ENCODE measurements at regions not wholly inside any gene's neighbourhood (a gene's known extent, or its start where the extent isn't known, plus 50 kb on each side); places are given as distances from the start of the nearest gene placed in this dataset.

- Histone ChIP-seq H3K4me1 (ENCODE audit: insufficient read depth, low read length) (no peaks in the 10 kb centered on the region), H4K20me1 (ENCODE audit: insufficient read depth, low read length) (no peaks in the 10 kb centered on the region), H3K27ac (ENCODE audit: low read length) (no peak overlapping the region), H3K27me3 (ENCODE audit: insufficient read depth, low read length, poor library complexity) (no peaks in the 10 kb centered on the region), H3K4me2 (ENCODE audit: insufficient read depth, low read length) (no peak overlapping the region), H3K36me3 (ENCODE audit: insufficient read depth, low read length) (no peaks in the 10 kb centered on the region), H2AFZ (ENCODE audit: low read depth, low read length) (no peak overlapping the region), H3K4me3 (ENCODE audit: low read depth in 1 of 2, low read length in 2 of 2) (no peak overlapping the region), H3K9me3 (ENCODE audit: insufficient read depth, low read length, severe bottlenecking) (no peaks in the 10 kb centered on the region), H3K79me2 (ENCODE audit: insufficient read depth, low read length) (no peaks in the 10 kb centered on the region), H3K9ac (ENCODE audit: low read depth, low read length) (no peak overlapping the region)
- TF ChIP-seq CTCF (IDR thresholded peaks at IDR 0.05; ENCODE audit: borderline replicate concordance, extremely low read depth, low read length, poor library complexity, severe bottlenecking) (no peak), EZH2 (IDR thresholded peaks at IDR 0.05; ENCODE audit: borderline replicate concordance, low read depth, low read length, severe bottlenecking) (no peak)
- ATAC-seq (ENCODE audit: insufficient read depth, low read depth) = no peak
- DNase-seq = no peak
Measured at GRCh38 chr15:37361621-37362020, 261.3 kb upstream of the MEIS2 start.

GRCh38 chr15:37362414-37362813, 262.1 kb upstream of the MEIS2 start:
- no peak overlapping the region for H3K27ac ChIP-seq (ENCODE audit: low read length)
- H2AFZ ChIP-seq (ENCODE audit: low read depth, low read length) = no peak overlapping the region
- ATAC-seq (ENCODE audit: insufficient read depth, low read depth) = no peak
- no peak for DNase-seq
- H3K79me2 ChIP-seq (ENCODE audit: insufficient read depth, low read length) = no peaks in the 10 kb centered on the region
- no peaks in the 10 kb centered on the region for H3K36me3 ChIP-seq (ENCODE audit: insufficient read depth, low read length)
- TF ChIP-seq EZH2 (IDR thresholded peaks at IDR 0.05; ENCODE audit: borderline replicate concordance, low read depth, low read length, severe bottlenecking) = no peak
- no peak for TF ChIP-seq CTCF (IDR thresholded peaks at IDR 0.05; ENCODE audit: borderline replicate concordance, extremely low read depth, low read length, poor library complexity, severe bottlenecking)
- no peaks in the 10 kb centered on the region for H3K27me3 ChIP-seq (ENCODE audit: insufficient read depth, low read length, poor library complexity)
- H3K4me2 ChIP-seq (ENCODE audit: insufficient read depth, low read length) = no peak overlapping the region
- H3K9me3 ChIP-seq (ENCODE audit: insufficient read depth, low read length, severe bottlenecking) = no peaks in the 10 kb centered on the region
- H3K4me3 ChIP-seq (ENCODE audit: low read depth in 1 of 2, low read length in 2 of 2) = no peak overlapping the region
- no peak overlapping the region for H3K9ac ChIP-seq (ENCODE audit: low read depth, low read length)
- no peaks in the 10 kb centered on the region for H3K4me1 ChIP-seq (ENCODE audit: insufficient read depth, low read length)
- no peaks in the 10 kb centered on the region for H4K20me1 ChIP-seq (ENCODE audit: insufficient read depth, low read length)

GRCh38 chr15:37368961-37369360, 268.6 kb upstream of the MEIS2 start:
- no peak for TF ChIP-seq CTCF (IDR thresholded peaks at IDR 0.05; ENCODE audit: borderline replicate concordance, extremely low read depth, low read length, poor library complexity, severe bottlenecking)
- H3K9ac ChIP-seq (ENCODE audit: low read depth, low read length) = no peak overlapping the region
- DNase-seq = no peak
- H4K20me1 ChIP-seq (ENCODE audit: insufficient read depth, low read length) = no peaks in the 10 kb centered on the region
- no peak overlapping the region for H2AFZ ChIP-seq (ENCODE audit: low read depth, low read length)
- H3K4me2 ChIP-seq (ENCODE audit: insufficient read depth, low read length) = no peak overlapping the region
- no peaks in the 10 kb centered on the region for H3K36me3 ChIP-seq (ENCODE audit: insufficient read depth, low read length)
- ATAC-seq (ENCODE audit: insufficient read depth, low read depth) = no peak
- H3K27me3 ChIP-seq (ENCODE audit: insufficient read depth, low read length, poor library complexity) = no peaks in the 10 kb centered on the region
- no peaks in the 10 kb centered on the region for H3K4me1 ChIP-seq (ENCODE audit: insufficient read depth, low read length)
- H3K9me3 ChIP-seq (ENCODE audit: insufficient read depth, low read length, severe bottlenecking) = no peaks in the 10 kb centered on the region
- H3K79me2 ChIP-seq (ENCODE audit: insufficient read depth, low read length) = no peaks in the 10 kb centered on the region
- no peak overlapping the region for H3K27ac ChIP-seq (ENCODE audit: low read length)
- H3K4me3 ChIP-seq (ENCODE audit: low read depth in 1 of 2, low read length in 2 of 2) = no peak overlapping the region

GRCh38 chr15:37370941-37371340, 270.6 kb upstream of the MEIS2 start:
- ATAC-seq (ENCODE audit: insufficient read depth, low read depth) (no peak), DNase-seq (no peak)
- H3K9ac ChIP-seq (ENCODE audit: low read depth, low read length) = no peak overlapping the region
- no peak overlapping the region for H2AFZ ChIP-seq (ENCODE audit: low read depth, low read length)
- no peaks in the 10 kb centered on the region for H3K4me1 ChIP-seq (ENCODE audit: insufficient read depth, low read length)
- H3K27me3 ChIP-seq (ENCODE audit: insufficient read depth, low read length, poor library complexity) = no peaks in the 10 kb centered on the region
- no peaks in the 10 kb centered on the region for H4K20me1 ChIP-seq (ENCODE audit: insufficient read depth, low read length)
- H3K36me3 ChIP-seq (ENCODE audit: insufficient read depth, low read length) = no peaks in the 10 kb centered on the region
- no peaks in the 10 kb centered on the region for H3K9me3 ChIP-seq (ENCODE audit: insufficient read depth, low read length, severe bottlenecking)
- H3K27ac ChIP-seq (ENCODE audit: low read length) = no peak overlapping the region
- H3K4me3 ChIP-seq (ENCODE audit: low read depth in 1 of 2, low read length in 2 of 2) = no peak overlapping the region
- TF ChIP-seq CTCF (IDR thresholded peaks at IDR 0.05; ENCODE audit: borderline replicate concordance, extremely low read depth, low read length, poor library complexity, severe bottlenecking) (no peak), EZH2 (IDR thresholded peaks at IDR 0.05; ENCODE audit: borderline replicate concordance, low read depth, low read length, severe bottlenecking) (no peak)
- H3K79me2 ChIP-seq (ENCODE audit: insufficient read depth, low read length) = no peaks in the 10 kb centered on the region
- no peak overlapping the region for H3K4me2 ChIP-seq (ENCODE audit: insufficient read depth, low read length)
